Natural killer cell (primary cell): ENCODE measurements at regions not wholly inside any gene's neighbourhood (a gene's known extent, or its start where the extent isn't known, plus 50 kb on each side); places are given as distances from the start of the nearest gene placed in this dataset.

Source experiments
- ATAC-seq, 3 donors: fragments of 150-1000 bp in 2 of 3; fragments of 200-7000 bp in 1 of 3; cut with Tn5 transposase; 1 replicate in 1 of 3; 2 replicates in 2 of 3; pipeline ENCODE4 v1.10.0; 2021; ENCODE audit warnings: mild to moderate bottlenecking in 2 of 3, moderate library complexity in 2 of 3
- DNase-seq, 2 donors: peaks; one replicate each; pipeline versions ENCODE4 v3.0.0 to v3.0.0-alpha.2; 2013 to 2021; ENCODE audit warnings: mixed read lengths in 1 of 2
- H3K27ac ChIP-seq: one replicate; pipeline ENCODE4 v1.5.1; 2013; ENCODE audit warnings: mild to moderate bottlenecking, low read length
- H3K27me3 ChIP-seq: one replicate; pipeline ENCODE4 v1.6.1; 2013; ENCODE audit warnings: low read length; ENCODE audit not compliant: control insufficient read depth, insufficient read depth
- H3K36me3 ChIP-seq: one replicate; pipeline ENCODE4 v1.6.1; 2013; ENCODE audit warnings: low read length; ENCODE audit not compliant: control insufficient read depth, insufficient read depth
- H3K4me1 ChIP-seq: one replicate; pipeline ENCODE4 v1.6.1; 2013; ENCODE audit warnings: low read length; ENCODE audit not compliant: control insufficient read depth, insufficient read depth
- H3K4me3 ChIP-seq: one replicate; pipeline ENCODE4 v1.5.1; 2013; ENCODE audit warnings: low read length
- H3K9me3 ChIP-seq: one replicate; pipeline ENCODE4 v1.6.1; 2013; ENCODE audit warnings: low read length; ENCODE audit not compliant: control insufficient read depth, insufficient read depth
- H3K27ac Mint-ChIP-seq, 2 donors: one replicate each; pipeline ENCODE4 v1.8.0; 2022; ENCODE audit warnings: mild to moderate bottlenecking in 2 of 2, mixed read lengths in 2 of 2, moderate library complexity in 1 of 2
- H3K27me3 Mint-ChIP-seq, 2 donors: one replicate each; pipeline ENCODE4 v1.8.0; 2022; ENCODE audit warnings: low read depth in 2 of 2, mixed read lengths in 2 of 2
- H3K36me3 Mint-ChIP-seq: one replicate; pipeline ENCODE4 v1.8.0; 2022; ENCODE audit warnings: mixed read lengths
- H3K4me1 Mint-ChIP-seq, 2 donors: one replicate each; pipeline ENCODE4 v1.8.0; 2022; ENCODE audit warnings: mixed read lengths in 2 of 2
- H3K4me3 Mint-ChIP-seq: one replicate; pipeline ENCODE4 v1.8.0; 2022; ENCODE audit warnings: mild to moderate bottlenecking, moderate library complexity, mixed read lengths
- H3K9me3 Mint-ChIP-seq, 2 donors: one replicate each; pipeline ENCODE4 v1.8.0; 2022; ENCODE audit warnings: mixed read lengths in 2 of 2
- WGBS: methylation state at CpG from one replicate; pipeline ENCODE4 v1.1.7; 2013; ENCODE audit warnings: missing lambda C conversion rate; ENCODE audit not compliant: insufficient coverage; 5-methylcytosine and 5-hydroxymethylcytosine counted together
- intact Hi-C: fragments of 100-400 bp; cut with micrococcal nuclease; formaldehyde crosslinking; loops from one replicate; pipeline ENCODE4 v1.14.2; 2022
- TF ChIP-seq, protein P1 (sequence below): fragments of 200-600 bp; IDR thresholded peaks from one replicate; pipeline ENCODE4 v1.8.0; 2022; ENCODE audit warnings: antibody characterized with exemption

- H3K27me3 ChIP-seq: no peaks in the 10 kb centered on the region
- H3K27ac ChIP-seq: no peak overlapping the region
- H3K27me3 Mint-ChIP-seq: peaks cover 0 to 3% of the 10 kb centered on the region in 2 donors
- H3K4me3 Mint-ChIP-seq: no peak overlapping the region
- H3K4me1 Mint-ChIP-seq: no peaks in the 10 kb centered on the region
- H3K27ac Mint-ChIP-seq: no peak overlapping the region
- no peaks in the 10 kb centered on the region for H3K9me3 Mint-ChIP-seq
- TF ChIP-seq, protein P1, sequence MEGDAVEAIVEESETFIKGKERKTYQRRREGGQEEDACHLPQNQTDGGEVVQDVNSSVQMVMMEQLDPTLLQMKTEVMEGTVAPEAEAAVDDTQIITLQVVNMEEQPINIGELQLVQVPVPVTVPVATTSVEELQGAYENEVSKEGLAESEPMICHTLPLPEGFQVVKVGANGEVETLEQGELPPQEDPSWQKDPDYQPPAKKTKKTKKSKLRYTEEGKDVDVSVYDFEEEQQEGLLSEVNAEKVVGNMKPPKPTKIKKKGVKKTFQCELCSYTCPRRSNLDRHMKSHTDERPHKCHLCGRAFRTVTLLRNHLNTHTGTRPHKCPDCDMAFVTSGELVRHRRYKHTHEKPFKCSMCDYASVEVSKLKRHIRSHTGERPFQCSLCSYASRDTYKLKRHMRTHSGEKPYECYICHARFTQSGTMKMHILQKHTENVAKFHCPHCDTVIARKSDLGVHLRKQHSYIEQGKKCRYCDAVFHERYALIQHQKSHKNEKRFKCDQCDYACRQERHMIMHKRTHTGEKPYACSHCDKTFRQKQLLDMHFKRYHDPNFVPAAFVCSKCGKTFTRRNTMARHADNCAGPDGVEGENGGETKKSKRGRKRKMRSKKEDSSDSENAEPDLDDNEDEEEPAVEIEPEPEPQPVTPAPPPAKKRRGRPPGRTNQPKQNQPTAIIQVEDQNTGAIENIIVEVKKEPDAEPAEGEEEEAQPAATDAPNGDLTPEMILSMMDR: no peak
- no peaks in the 10 kb centered on the region for H3K4me1 ChIP-seq
- no peaks in the 10 kb centered on the region for H3K36me3 Mint-ChIP-seq
- intact Hi-C loops: no loop called here
- ATAC-seq (no peak), DNase-seq (no peak)
- no peaks in the 10 kb centered on the region for H3K36me3 ChIP-seq
- H3K4me3 ChIP-seq: no peak overlapping the region
- 78% methylated on average over 5 of the region's 5 CpGs for WGBS
- H3K9me3 ChIP-seq: no peaks in the 10 kb centered on the region
Measured at GRCh38 chr16:5393070-5393469, 295.5 kb upstream of the EEF2KMT start.

GRCh38 chr16:5386989-5387388 is 289.4 kb upstream of the EEF2KMT start:
- no peak overlapping the region for H3K27ac ChIP-seq
- DNase-seq: no peak
- intact Hi-C loops: no loop called here
- ATAC-seq: no peak
- no peaks in the 10 kb centered on the region for H3K9me3 ChIP-seq
- H3K4me3 Mint-ChIP-seq: no peak overlapping the region
- TF ChIP-seq, protein P1: no peak
- no peaks in the 10 kb centered on the region for H3K4me1 ChIP-seq
- H3K36me3 ChIP-seq: no peaks in the 10 kb centered on the region
- no peak overlapping the region for H3K27ac Mint-ChIP-seq
- no peak overlapping the region for H3K4me3 ChIP-seq
- 100% methylated on average over 1 of the region's 2 CpGs for WGBS
- no peaks in the 10 kb centered on the region for H3K27me3 ChIP-seq
- H3K4me1 Mint-ChIP-seq: no peaks in the 10 kb centered on the region
- H3K36me3 Mint-ChIP-seq: no peaks in the 10 kb centered on the region
- peaks cover 0 to 3% of the 10 kb centered on the region in 2 donors for H3K9me3 Mint-ChIP-seq
- H3K27me3 Mint-ChIP-seq: peaks cover 7 to 8% of the 10 kb centered on the region in 2 donors

GRCh38 chr16:5385811-5386210 is 288.2 kb upstream of the EEF2KMT start:
- no peaks in the 10 kb centered on the region for H3K9me3 ChIP-seq
- H3K4me3 Mint-ChIP-seq: no peak overlapping the region
- no peak for ATAC-seq
- TF ChIP-seq, protein P1: no peak
- no peaks in the 10 kb centered on the region for H3K4me1 ChIP-seq
- no peaks in the 10 kb centered on the region for H3K36me3 Mint-ChIP-seq
- no peaks in the 10 kb centered on the region for H3K36me3 ChIP-seq
- intact Hi-C loops: no loop called here
- H3K27me3 ChIP-seq: no peaks in the 10 kb centered on the region
- H3K4me3 ChIP-seq: no peak overlapping the region
- peaks cover 0 to 3% of the 10 kb centered on the region in 2 donors for H3K9me3 Mint-ChIP-seq
- no peak overlapping the region for H3K27ac Mint-ChIP-seq
- H3K27me3 Mint-ChIP-seq: peaks cover 7 to 8% of the 10 kb centered on the region in 2 donors
- H3K4me1 Mint-ChIP-seq: no peaks in the 10 kb centered on the region
- no peak for DNase-seq
- WGBS: 63% methylated on average over 2 of the region's 3 CpGs
- H3K27ac ChIP-seq: no peak overlapping the region

DNA sequence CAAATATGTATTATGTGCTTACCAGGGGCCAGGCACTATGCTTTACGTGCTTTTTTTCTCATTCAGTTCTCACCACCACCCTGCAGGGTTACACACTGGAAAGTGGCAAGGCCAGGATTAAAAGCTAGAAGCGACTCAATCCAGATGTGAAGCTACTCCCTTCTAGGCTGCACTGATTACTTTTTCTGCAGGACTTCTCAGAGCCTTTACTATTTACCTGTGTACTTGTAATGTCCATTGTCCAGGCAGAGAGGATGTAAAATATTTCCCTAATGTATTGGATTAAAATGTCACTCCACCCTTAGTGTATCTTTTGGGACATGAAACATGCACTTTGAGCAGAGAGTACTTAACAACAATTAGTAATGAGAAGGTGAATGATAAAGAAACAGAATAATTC is 287.5 kb upstream of the EEF2KMT start:
- intact Hi-C loops: no loop called here
- no peak overlapping the region for H3K4me3 ChIP-seq
- Mint-ChIP-seq H3K27me3 (peaks cover 7 to 8% of the 10 kb centered on the region in 2 donors), H3K36me3 (no peaks in the 10 kb centered on the region), H3K4me1 (no peaks in the 10 kb centered on the region), H3K9me3 (peaks cover 0 to 3% of the 10 kb centered on the region in 2 donors), H3K27ac (no peak overlapping the region), H3K4me3 (no peak overlapping the region)
- H3K27ac ChIP-seq: no peak overlapping the region
- no peak for ATAC-seq
- WGBS: 91% methylated on average over 2 of the region's 2 CpGs
- no peaks in the 10 kb centered on the region for H3K4me1 ChIP-seq
- no peaks in the 10 kb centered on the region for H3K9me3 ChIP-seq
- no peaks in the 10 kb centered on the region for H3K36me3 ChIP-seq
- no peak for DNase-seq
- TF ChIP-seq, protein P1: no peak
- no peaks in the 10 kb centered on the region for H3K27me3 ChIP-seq
